IMR-90 (cell line): ENCODE measurements at regions not wholly inside any gene's neighbourhood (a gene's known extent, or its start where the extent isn't known, plus 50 kb on each side); places are given as distances from the start of the nearest gene placed in this dataset.
"Not testable (repeated sequence)": the region's sequence is repeated elsewhere in the genome, so short reads cannot be mapped to it uniquely, and the experiment has no call there.

Source experiments
- ATAC-seq: fragments of 200-7000 bp; cut with Tn5 transposase; 2 replicates; pipeline ENCODE4 v1.9.1; 2020; ENCODE audit warnings: low read depth, mild to moderate bottlenecking, moderate library complexity
- BruUV-seq: library from RNA; stranded (reverse); fragments of 400-500 nt; replicated peaks from 2 replicates; lab custom pipeline; 2021; lab: Mats Ljungman, UMichigan
- CTCF ChIA-PET: fragments of 300-600 bp; formaldehyde crosslinking; extraction: SDS; loops from one replicate; lab custom pipeline; 2021; ENCODE audit warnings: antibody characterized with exemption; lab: Yijun Ruan, JAX
- POLR2A ChIA-PET: fragments of 300-600 bp; sonication (Branson Sonifier 250); formaldehyde crosslinking; loops from one replicate; lab custom pipeline; 2022; ENCODE audit warnings: antibody characterized with exemption; ENCODE audit not compliant: unreplicated experiment; lab: Charles Lee
- DNase-seq: peaks from one replicate; pipeline ENCODE4 v3.0.0; 2013
- H2AFZ ChIP-seq: replicated peaks from 2 replicates; pipeline ENCODE3; 2013; ENCODE audit warnings: low read length, mild to moderate bottlenecking; ENCODE audit not compliant: poor library complexity
- H2AK5ac ChIP-seq: 2 replicates; pipeline ENCODE4 v1.6.1; 2013; ENCODE audit warnings: low read depth, low read length, inconsistent platforms
- H2AK9ac ChIP-seq: replicated peaks from 2 replicates; pipeline ENCODE3; 2013; ENCODE audit warnings: mild to moderate bottlenecking, low read depth, low read length, moderate library complexity; ENCODE audit not compliant: poor library complexity
- H2BK120ac ChIP-seq: 2 replicates; pipeline ENCODE4 v1.6.1; 2013; ENCODE audit warnings: low read depth, low read length, inconsistent platforms
- H2BK15ac ChIP-seq: 3 replicates; pipeline ENCODE4 v1.6.1; 2013; ENCODE audit warnings: low read depth, low read length, inconsistent platforms
- H2BK20ac ChIP-seq: 2 replicates; pipeline ENCODE4 v1.6.1; 2013; ENCODE audit warnings: low read depth, mild to moderate bottlenecking, inconsistent platforms, low read length, moderate library complexity
- H2BK5ac ChIP-seq: 2 replicates; pipeline ENCODE4 v1.6.1; 2013; ENCODE audit warnings: mild to moderate bottlenecking, low read depth, low read length, inconsistent platforms; ENCODE audit not compliant: poor library complexity, severe bottlenecking
- H3K14ac ChIP-seq: replicated peaks from 2 replicates; pipeline ENCODE4 v1.6.1; 2013; ENCODE audit warnings: low read depth, low read length, inconsistent platforms
- H3K18ac ChIP-seq: 2 replicates; pipeline ENCODE4 v1.6.1; 2013; ENCODE audit warnings: low read depth, low read length, control low read depth
- H3K23ac ChIP-seq: 2 replicates; pipeline ENCODE4 v1.6.1; 2013; ENCODE audit warnings: low read depth, low read length, inconsistent platforms
- H3K27ac ChIP-seq: 2 replicates; pipeline ENCODE4 v1.5.1; 2013; ENCODE audit warnings: mild to moderate bottlenecking, control low read depth, low read length; ENCODE audit not compliant: insufficient read depth
- H3K27me3 ChIP-seq: 2 replicates; pipeline ENCODE4 v1.6.1; 2013; ENCODE audit warnings: low read length; ENCODE audit not compliant: control insufficient read depth, insufficient read depth
- H3K36me3 ChIP-seq: 2 replicates; pipeline ENCODE4 v1.6.1; 2013; ENCODE audit warnings: low read length, mixed read lengths; ENCODE audit not compliant: control insufficient read depth, insufficient read depth
- H3K4ac ChIP-seq: 2 replicates; pipeline ENCODE4 v1.6.1; 2013; ENCODE audit warnings: low read depth, low read length, inconsistent platforms
- H3K4me1 ChIP-seq: 2 replicates; pipeline ENCODE4 v1.6.1; 2013; ENCODE audit warnings: low read length, mixed read lengths; ENCODE audit not compliant: control insufficient read depth, insufficient read depth
- H3K4me2 ChIP-seq: 2 replicates; pipeline ENCODE4 v1.6.1; 2013; ENCODE audit warnings: low read depth, mild to moderate bottlenecking, control low read depth, low read length, moderate library complexity
- H3K4me3 ChIP-seq: 2 replicates; pipeline ENCODE4 v1.5.1; 2013; ENCODE audit warnings: low read depth, mild to moderate bottlenecking, control low read depth, low read length, moderate library complexity; ENCODE audit not compliant: insufficient read depth
- H3K56ac ChIP-seq: 2 replicates; pipeline ENCODE4 v1.6.1; 2013; ENCODE audit warnings: low read length, inconsistent platforms; ENCODE audit not compliant: insufficient read depth; ENCODE audit errors: extremely low read depth
- H3K79me1 ChIP-seq, 2 experiments: 2 replicates each; pipeline ENCODE4 v1.6.1; 2013; ENCODE audit warnings: low read length in 2 of 2, inconsistent platforms in 1 of 2, low read depth in 1 of 2
- H3K9ac ChIP-seq: 2 replicates; pipeline ENCODE4 v1.6.1; 2013; ENCODE audit warnings: low read depth, low read length, control low read depth
- H3K9me1 ChIP-seq: 2 replicates; pipeline ENCODE4 v1.6.1; 2013; ENCODE audit warnings: low read length, inconsistent platforms; ENCODE audit not compliant: insufficient read depth
- H3K9me3 ChIP-seq: 2 replicates; pipeline ENCODE4 v1.6.1; 2013; ENCODE audit warnings: low read length; ENCODE audit not compliant: control insufficient read depth, insufficient read depth
- H4K20me1 ChIP-seq: 2 replicates; pipeline ENCODE4 v1.6.1; 2013; ENCODE audit warnings: low read length, inconsistent platforms; ENCODE audit not compliant: insufficient read depth
- H4K5ac ChIP-seq: 2 replicates; pipeline ENCODE4 v1.6.1; 2013; ENCODE audit warnings: mild to moderate bottlenecking, low read depth, low read length, control low read depth
- H4K8ac ChIP-seq, 2 experiments: 2 replicates each; pipeline ENCODE4 v1.6.1; 2013; ENCODE audit warnings: low read depth in 2 of 2, low read length in 2 of 2, control low read depth in 1 of 2, inconsistent platforms in 1 of 2
- H4K91ac ChIP-seq: 2 replicates; pipeline ENCODE4 v1.6.1; 2013; ENCODE audit warnings: low read depth, low read length, inconsistent platforms; ENCODE audit not compliant: insufficient read depth
- WGBS, 2 experiments: methylation state at CpG; one replicate each; pipeline versions ENCODE4 v1.1.5 to v1.1.7; 2013; ENCODE audit warnings: missing lambda C conversion rate in 2 of 2; ENCODE audit not compliant: insufficient read length in 1 of 2; ENCODE audit errors: extremely low coverage in 2 of 2; 5-methylcytosine and 5-hydroxymethylcytosine counted together
- dilution Hi-C: fragments of 300-500 bp; cut with HindIII; formaldehyde crosslinking; loops from one replicate; pipeline ENCODE4 v1.14.3; 2018; ENCODE audit warnings: low sequenced_read_pairs; ENCODE audit not compliant: unreplicated experiment
- in situ Hi-C: fragments of 300-500 bp; cut with MboI; formaldehyde crosslinking; loops from 3 replicates; pipeline ENCODE4 v1.14.3; 2019; ENCODE audit warnings: low sequenced_read_pairs, inconsistent platforms, mixed read lengths
- intact Hi-C: fragments of 100-400 bp; cut with micrococcal nuclease; formaldehyde crosslinking; loops from 2 replicates; pipeline ENCODE4 v1.10.0; 2022

DNA sequence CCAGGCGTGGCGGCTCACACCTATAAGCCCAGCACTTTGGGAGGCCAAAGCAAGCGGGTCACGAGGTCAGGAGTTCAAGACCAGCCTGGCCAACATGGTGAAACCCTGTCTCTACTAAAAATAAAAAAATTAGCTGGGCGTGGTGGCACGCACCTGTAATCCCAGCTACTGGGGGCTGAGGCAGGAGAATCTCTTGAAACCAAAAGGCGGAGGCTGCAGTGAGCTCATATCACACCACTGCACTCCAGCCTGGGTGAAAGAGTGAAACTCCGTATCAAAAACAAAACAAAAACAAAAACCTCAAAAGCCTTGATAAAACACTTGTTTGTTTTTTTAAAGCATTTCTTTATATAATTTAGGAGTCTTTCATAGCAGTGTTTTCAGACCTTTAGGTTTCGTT lies 135.8 kb upstream of the LMNTD1 start:
- H3K36me3 ChIP-seq, BruUV-seq, H4K8ac ChIP-seq, H3K9me3 ChIP-seq, in situ Hi-C loops, H4K20me1 ChIP-seq, intact Hi-C loops, H4K91ac ChIP-seq, H2AFZ ChIP-seq, H2AK5ac ChIP-seq, H3K14ac ChIP-seq, H3K79me1 ChIP-seq, H3K9me1 ChIP-seq, H3K56ac ChIP-seq, H3K18ac ChIP-seq, H3K23ac ChIP-seq, H2AK9ac ChIP-seq, H2BK15ac ChIP-seq, H3K4me3 ChIP-seq, H2BK20ac ChIP-seq, H3K9ac ChIP-seq, H3K4me2 ChIP-seq, H3K4me1 ChIP-seq, H2BK120ac ChIP-seq, H2BK5ac ChIP-seq, ATAC-seq, H4K5ac ChIP-seq, CTCF ChIA-PET, POLR2A ChIA-PET, H3K27ac ChIP-seq, H3K27me3 ChIP-seq, H3K4ac ChIP-seq, DNase-seq, dilution Hi-C loops: not testable (repeated sequence)
- WGBS, 2 experiments: no CpG with 5 or more reads among the region's 9 CpGs
